DOHH2 (cell line): ENCODE measurements at regions not wholly inside any gene's neighbourhood (a gene's known extent, or its start where the extent isn't known, plus 50 kb on each side); places are given as distances from the start of the nearest gene placed in this dataset.

Experiments
- H3F3A ChIP-seq: fragments of 200-600 bp; sonication (generic), shearing (Covaris generic); 2 replicates; pipeline ENCODE4 v1.6.0; 2016; ENCODE audit warnings: antibody characterized with exemption, mild to moderate bottlenecking; ENCODE audit not compliant: control insufficient read depth, insufficient read depth
- H3K27ac ChIP-seq: fragments of 200-600 bp; sonication (generic); 2 replicates; pipeline ENCODE4 v1.5.1; 2014; ENCODE audit warnings: low read depth, mild to moderate bottlenecking, low read length, moderate library complexity
- H3K27me3 ChIP-seq: fragments of 200-600 bp; sonication (generic); 2 replicates; pipeline ENCODE4 v1.6.1; 2014; ENCODE audit warnings: mild to moderate bottlenecking, low read length, mixed read lengths; ENCODE audit not compliant: control insufficient read depth
- H3K36me3 ChIP-seq: fragments of 200-600 bp; sonication (generic); 2 replicates; pipeline ENCODE4 v1.6.1; 2014; ENCODE audit warnings: mild to moderate bottlenecking, low read length, moderate library complexity, mixed read lengths; ENCODE audit not compliant: control insufficient read depth
- H3K4me1 ChIP-seq: fragments of 200-600 bp; sonication (generic); 2 replicates; pipeline ENCODE4 v1.6.1; 2014; ENCODE audit warnings: mild to moderate bottlenecking, low read length, mixed read lengths; ENCODE audit not compliant: control insufficient read depth
- H3K4me2 ChIP-seq: fragments of 200-600 bp; sonication (generic); 2 replicates; pipeline ENCODE4 v1.6.0; 2014; ENCODE audit warnings: mild to moderate bottlenecking, low read length, moderate library complexity
- H3K4me3 ChIP-seq: fragments of 200-600 bp; sonication (generic); 2 replicates; pipeline ENCODE4 v1.5.1; 2014; ENCODE audit warnings: mild to moderate bottlenecking, low read length, mixed read lengths
- H3K79me2 ChIP-seq: fragments of 200-600 bp; sonication (generic); 2 replicates; pipeline ENCODE4 v1.6.1; 2014; ENCODE audit warnings: mild to moderate bottlenecking, low read length, mixed read lengths; ENCODE audit not compliant: control insufficient read depth
- H3K9me2 ChIP-seq: fragments of 200-600 bp; sonication (generic); replicated peaks from 2 replicates; pipeline ENCODE4 v1.6.1; 2014; ENCODE audit warnings: mild to moderate bottlenecking, low read length, mixed read lengths; ENCODE audit not compliant: control insufficient read depth
- H3K9me3 ChIP-seq: fragments of 200-600 bp; sonication (generic); 2 replicates; pipeline ENCODE4 v1.6.1; 2014; ENCODE audit warnings: antibody characterized with exemption, low read length, mixed read lengths; ENCODE audit not compliant: control insufficient read depth, insufficient read depth
- H4K20me1 ChIP-seq: fragments of 200-600 bp; sonication (generic); 2 replicates; pipeline ENCODE4 v1.6.0; 2014; ENCODE audit warnings: low read depth, mild to moderate bottlenecking, antibody characterized with exemption, low read length, moderate library complexity; ENCODE audit not compliant: control insufficient read depth, insufficient read depth
- CTCF ChIP-seq: fragments of 200-600 bp; sonication (generic); IDR thresholded peaks from one replicate; pipeline ENCODE4 v1.5.1; 2014; ENCODE audit warnings: antibody characterized with exemption, mild to moderate bottlenecking, low read depth, low read length; ENCODE audit not compliant: poor library complexity, severe bottlenecking
- EZH2phosphoT487 ChIP-seq: fragments of 200-600 bp; sonication (generic); IDR thresholded peaks from 2 replicates; pipeline ENCODE4 v1.6.1; 2017; ENCODE audit warnings: borderline replicate concordance, mild to moderate bottlenecking, antibody characterized with exemption, low read length, moderate library complexity, mixed read lengths

GRCh38 chr2:150355440-150355839 lies 132.0 kb downstream of the RND3 start:
- Histone ChIP-seq H3F3A (no peaks in the 10 kb centered on the region), H3K9me3 (no peaks in the 10 kb centered on the region), H3K9me2 (no peaks in the 10 kb centered on the region), H3K4me2 (no peak overlapping the region), H3K36me3 (no peaks in the 10 kb centered on the region), H4K20me1 (no peaks in the 10 kb centered on the region), H3K27ac (no peak overlapping the region), H3K4me3 (no peak overlapping the region), H3K27me3 (no peaks in the 10 kb centered on the region), H3K79me2 (no peaks in the 10 kb centered on the region), H3K4me1 (no peaks in the 10 kb centered on the region)
- TF ChIP-seq CTCF (no peak), EZH2phosphoT487 (no peak)

GRCh38 chr2:150353376-150353775 lies 134.1 kb downstream of the RND3 start:
- no peaks in the 10 kb centered on the region for H4K20me1 ChIP-seq
- no peaks in the 10 kb centered on the region for H3K27me3 ChIP-seq
- TF ChIP-seq CTCF = no peak
- no peak overlapping the region for H3K27ac ChIP-seq
- H3K79me2 ChIP-seq = no peaks in the 10 kb centered on the region
- H3K4me3 ChIP-seq = no peak overlapping the region
- no peaks in the 10 kb centered on the region for H3K9me2 ChIP-seq
- no peaks in the 10 kb centered on the region for H3K36me3 ChIP-seq
- H3F3A ChIP-seq = no peaks in the 10 kb centered on the region
- H3K9me3 ChIP-seq = no peaks in the 10 kb centered on the region
- H3K4me2 ChIP-seq = no peak overlapping the region
- no peaks in the 10 kb centered on the region for H3K4me1 ChIP-seq

GRCh38 chr2:150351922-150352321 lies 135.5 kb downstream of the RND3 start:
- Histone ChIP-seq H3K9me2 (no peaks in the 10 kb centered on the region), H3K9me3 (no peaks in the 10 kb centered on the region)
- TF ChIP-seq EZH2phosphoT487 (no peak), CTCF (no peak)

GRCh38 chr2:150350500-150350899 lies 137.0 kb downstream of the RND3 start:
- no peaks in the 10 kb centered on the region for H3K4me1 ChIP-seq
- TF ChIP-seq EZH2phosphoT487 (no peak), CTCF (no peak)

More at GRCh38 chr2:150351922-150352321, 135.5 kb downstream of the RND3 start:
- Histone ChIP-seq H3K27me3 (no peaks in the 10 kb centered on the region), H3K79me2 (no peaks in the 10 kb centered on the region), H3K4me1 (no peaks in the 10 kb centered on the region), H3K4me2 (no peak overlapping the region), H4K20me1 (no peaks in the 10 kb centered on the region), H3K4me3 (no peak overlapping the region), H3K36me3 (no peaks in the 10 kb centered on the region), H3K27ac (no peak overlapping the region), H3F3A (no peaks in the 10 kb centered on the region)

More at GRCh38 chr2:150350500-150350899, 137.0 kb downstream of the RND3 start:
- Histone ChIP-seq H3K27me3 (no peaks in the 10 kb centered on the region), H3K36me3 (no peaks in the 10 kb centered on the region), H3K4me2 (no peak overlapping the region), H3F3A (no peaks in the 10 kb centered on the region), H4K20me1 (no peaks in the 10 kb centered on the region), H3K9me2 (no peaks in the 10 kb centered on the region), H3K27ac (no peak overlapping the region), H3K79me2 (no peaks in the 10 kb centered on the region), H3K4me3 (no peak overlapping the region), H3K9me3 (no peaks in the 10 kb centered on the region)
